IMR-90 (cell line): ENCODE measurements at regions not wholly inside any gene's neighbourhood (a gene's known extent, or its start where the extent isn't known, plus 50 kb on each side); places are given as distances from the start of the nearest gene placed in this dataset.

Source experiments
- ATAC-seq: fragments of 200-7000 bp; cut with Tn5 transposase; 2 replicates; pipeline ENCODE4 v1.9.1; 2020; ENCODE audit warnings: low read depth, mild to moderate bottlenecking, moderate library complexity
- BruUV-seq: library from RNA; stranded (reverse); fragments of 400-500 nt; replicated peaks from 2 replicates; lab custom pipeline; 2021; lab: Mats Ljungman, UMichigan
- CTCF ChIA-PET: fragments of 300-600 bp; formaldehyde crosslinking; extraction: SDS; loops from one replicate; lab custom pipeline; 2021; ENCODE audit warnings: antibody characterized with exemption; lab: Yijun Ruan, JAX
- POLR2A ChIA-PET: fragments of 300-600 bp; sonication (Branson Sonifier 250); formaldehyde crosslinking; loops from one replicate; lab custom pipeline; 2022; ENCODE audit warnings: antibody characterized with exemption; ENCODE audit not compliant: unreplicated experiment; lab: Charles Lee
- DNase-seq: peaks from one replicate; pipeline ENCODE4 v3.0.0; 2013
- H2AFZ ChIP-seq: replicated peaks from 2 replicates; pipeline ENCODE3; 2013; ENCODE audit warnings: low read length, mild to moderate bottlenecking; ENCODE audit not compliant: poor library complexity
- H2AK5ac ChIP-seq: 2 replicates; pipeline ENCODE4 v1.6.1; 2013; ENCODE audit warnings: low read depth, low read length, inconsistent platforms
- H2AK9ac ChIP-seq: replicated peaks from 2 replicates; pipeline ENCODE3; 2013; ENCODE audit warnings: mild to moderate bottlenecking, low read depth, low read length, moderate library complexity; ENCODE audit not compliant: poor library complexity
- H2BK120ac ChIP-seq: 2 replicates; pipeline ENCODE4 v1.6.1; 2013; ENCODE audit warnings: low read depth, low read length, inconsistent platforms
- H2BK15ac ChIP-seq: 3 replicates; pipeline ENCODE4 v1.6.1; 2013; ENCODE audit warnings: low read depth, low read length, inconsistent platforms
- H2BK20ac ChIP-seq: 2 replicates; pipeline ENCODE4 v1.6.1; 2013; ENCODE audit warnings: low read depth, mild to moderate bottlenecking, inconsistent platforms, low read length, moderate library complexity
- H2BK5ac ChIP-seq: 2 replicates; pipeline ENCODE4 v1.6.1; 2013; ENCODE audit warnings: mild to moderate bottlenecking, low read depth, low read length, inconsistent platforms; ENCODE audit not compliant: poor library complexity, severe bottlenecking
- H3K14ac ChIP-seq: replicated peaks from 2 replicates; pipeline ENCODE4 v1.6.1; 2013; ENCODE audit warnings: low read depth, low read length, inconsistent platforms
- H3K18ac ChIP-seq: 2 replicates; pipeline ENCODE4 v1.6.1; 2013; ENCODE audit warnings: low read depth, low read length, control low read depth
- H3K23ac ChIP-seq: 2 replicates; pipeline ENCODE4 v1.6.1; 2013; ENCODE audit warnings: low read depth, low read length, inconsistent platforms
- H3K27ac ChIP-seq: 2 replicates; pipeline ENCODE4 v1.5.1; 2013; ENCODE audit warnings: mild to moderate bottlenecking, control low read depth, low read length; ENCODE audit not compliant: insufficient read depth
- H3K27me3 ChIP-seq: 2 replicates; pipeline ENCODE4 v1.6.1; 2013; ENCODE audit warnings: low read length; ENCODE audit not compliant: control insufficient read depth, insufficient read depth
- H3K36me3 ChIP-seq: 2 replicates; pipeline ENCODE4 v1.6.1; 2013; ENCODE audit warnings: low read length, mixed read lengths; ENCODE audit not compliant: control insufficient read depth, insufficient read depth
- H3K4ac ChIP-seq: 2 replicates; pipeline ENCODE4 v1.6.1; 2013; ENCODE audit warnings: low read depth, low read length, inconsistent platforms
- H3K4me1 ChIP-seq: 2 replicates; pipeline ENCODE4 v1.6.1; 2013; ENCODE audit warnings: low read length, mixed read lengths; ENCODE audit not compliant: control insufficient read depth, insufficient read depth
- H3K4me2 ChIP-seq: 2 replicates; pipeline ENCODE4 v1.6.1; 2013; ENCODE audit warnings: low read depth, mild to moderate bottlenecking, control low read depth, low read length, moderate library complexity
- H3K4me3 ChIP-seq: 2 replicates; pipeline ENCODE4 v1.5.1; 2013; ENCODE audit warnings: low read depth, mild to moderate bottlenecking, control low read depth, low read length, moderate library complexity; ENCODE audit not compliant: insufficient read depth
- H3K56ac ChIP-seq: 2 replicates; pipeline ENCODE4 v1.6.1; 2013; ENCODE audit warnings: low read length, inconsistent platforms; ENCODE audit not compliant: insufficient read depth; ENCODE audit errors: extremely low read depth
- H3K79me1 ChIP-seq, 2 experiments: 2 replicates each; pipeline ENCODE4 v1.6.1; 2013; ENCODE audit warnings: low read length in 2 of 2, inconsistent platforms in 1 of 2, low read depth in 1 of 2
- H3K9ac ChIP-seq: 2 replicates; pipeline ENCODE4 v1.6.1; 2013; ENCODE audit warnings: low read depth, low read length, control low read depth
- H3K9me1 ChIP-seq: 2 replicates; pipeline ENCODE4 v1.6.1; 2013; ENCODE audit warnings: low read length, inconsistent platforms; ENCODE audit not compliant: insufficient read depth
- H3K9me3 ChIP-seq: 2 replicates; pipeline ENCODE4 v1.6.1; 2013; ENCODE audit warnings: low read length; ENCODE audit not compliant: control insufficient read depth, insufficient read depth
- H4K20me1 ChIP-seq: 2 replicates; pipeline ENCODE4 v1.6.1; 2013; ENCODE audit warnings: low read length, inconsistent platforms; ENCODE audit not compliant: insufficient read depth
- H4K5ac ChIP-seq: 2 replicates; pipeline ENCODE4 v1.6.1; 2013; ENCODE audit warnings: mild to moderate bottlenecking, low read depth, low read length, control low read depth
- H4K8ac ChIP-seq, 2 experiments: 2 replicates each; pipeline ENCODE4 v1.6.1; 2013; ENCODE audit warnings: low read depth in 2 of 2, low read length in 2 of 2, control low read depth in 1 of 2, inconsistent platforms in 1 of 2
- H4K91ac ChIP-seq: 2 replicates; pipeline ENCODE4 v1.6.1; 2013; ENCODE audit warnings: low read depth, low read length, inconsistent platforms; ENCODE audit not compliant: insufficient read depth
- CEBPB ChIP-seq: IDR thresholded peaks from 2 replicates; pipeline ENCODE4 v1.6.1; 2012; ENCODE audit warnings: low read depth, low read length, improper control_type of control experiment
- MXI1 ChIP-seq: IDR thresholded peaks from 2 replicates; pipeline ENCODE4 v1.6.1; 2012; ENCODE audit warnings: low read depth, mild to moderate bottlenecking, low read length, moderate library complexity, borderline replicate concordance
- RFX5 ChIP-seq: IDR thresholded peaks from 2 replicates; pipeline ENCODE4 v1.8.0; 2012; ENCODE audit warnings: low read depth, mild to moderate bottlenecking, low read length, moderate library complexity
- WGBS, 2 experiments: methylation state at CpG; one replicate each; pipeline versions ENCODE4 v1.1.5 to v1.1.7; 2013; ENCODE audit warnings: missing lambda C conversion rate in 2 of 2; ENCODE audit not compliant: insufficient read length in 1 of 2; ENCODE audit errors: extremely low coverage in 2 of 2; 5-methylcytosine and 5-hydroxymethylcytosine counted together
- dilution Hi-C: fragments of 300-500 bp; cut with HindIII; formaldehyde crosslinking; loops from one replicate; pipeline ENCODE4 v1.14.3; 2018; ENCODE audit warnings: low sequenced_read_pairs; ENCODE audit not compliant: unreplicated experiment
- in situ Hi-C: fragments of 300-500 bp; cut with MboI; formaldehyde crosslinking; loops from 3 replicates; pipeline ENCODE4 v1.14.3; 2019; ENCODE audit warnings: low sequenced_read_pairs, inconsistent platforms, mixed read lengths
- intact Hi-C: fragments of 100-400 bp; cut with micrococcal nuclease; formaldehyde crosslinking; loops from 2 replicates; pipeline ENCODE4 v1.10.0; 2022

- Histone ChIP-seq H3K4ac (no peak overlapping the region), H2BK15ac (no peak overlapping the region)
- intact Hi-C loops, result no loop called here
These were observed 156.7 kb downstream of the SLC4A3 start for GRCh38 chr2:219784178-219784577.

More at GRCh38 chr2:219784178-219784577, 156.7 kb downstream of the SLC4A3 start:
- no peak overlapping the region for H4K5ac ChIP-seq
- H4K91ac ChIP-seq, result no peak overlapping the region
- H2BK5ac ChIP-seq, result no peak overlapping the region
- H4K8ac ChIP-seq, result no peak overlapping the region
- no CpG with 5 or more reads among the region's 6 CpGs for WGBS, 2 experiments
- no peak overlapping the region for H3K56ac ChIP-seq
- no peak overlapping the region for H3K23ac ChIP-seq
- no peaks in the 10 kb centered on the region for H3K27me3 ChIP-seq
- H3K36me3 ChIP-seq, result no peaks in the 10 kb centered on the region
- no peak overlapping the region for H2AK5ac ChIP-seq
- no peak overlapping the region for H3K4me3 ChIP-seq
- no peaks in the 10 kb centered on the region for H3K9me1 ChIP-seq
- DNase-seq, result no peak
- no peak overlapping the region for H3K27ac ChIP-seq
- no peak overlapping the region for H3K18ac ChIP-seq
- no peak overlapping the region for H2BK20ac ChIP-seq
- no peaks in the 10 kb centered on the region for H4K20me1 ChIP-seq
- H3K14ac ChIP-seq, result no peak overlapping the region
- H3K4me1 ChIP-seq, result no peaks in the 10 kb centered on the region
- no peak for ATAC-seq
- H3K4me2 ChIP-seq, result no peak overlapping the region
- H3K9me3 ChIP-seq, result no peaks in the 10 kb centered on the region
- no peak overlapping the region for H2AK9ac ChIP-seq
- no peak overlapping the region for H3K9ac ChIP-seq
- CTCF ChIA-PET, result interaction anchor here (0.6 kb wide), 1 partner anchor 1644 kb away, joined by 3 read pairs; no protein-coding TSS in a partner anchor
- BruUV-seq, result no TSS peak
- peak; percentile 50 for TF ChIP-seq CEBPB
- TF ChIP-seq MXI1, result no peak
- TF ChIP-seq RFX5, result no peak
- no peak overlapping the region for H2AFZ ChIP-seq
- in situ Hi-C loops, result no loop called here
- dilution Hi-C loops, result no loop called here
- POLR2A ChIA-PET, result no interaction called here
- no peaks in the 10 kb centered on the region for H3K79me1 ChIP-seq
- H2BK120ac ChIP-seq, result no peak overlapping the region
